GM12892 (cell line): ENCODE measurements at regions not wholly inside any gene's neighbourhood (a gene's known extent, or its start where the extent isn't known, plus 50 kb on each side); places are given as distances from the start of the nearest gene placed in this dataset.

ENCODE experiments used
- POLR2A ChIP-seq: IDR thresholded peaks from 2 replicates; pipeline ENCODE4 v1.6.1; 2011; ENCODE audit warnings: low read depth, low read length, control low read depth
- TAF1 ChIP-seq: IDR thresholded peaks from 2 replicates; pipeline ENCODE4 v1.6.1; 2011; ENCODE audit warnings: low read depth, mild to moderate bottlenecking, control low read depth, low read length, borderline replicate concordance

- TF ChIP-seq TAF1 (no peak), POLR2A (no peak)
These were observed 930.2 kb downstream of the C4orf33 start for GRCh38 chr4:130026185-130026584.
